ENCODE measurements at regions not wholly inside any gene's neighbourhood (a gene's known extent, or its start where the extent isn't known, plus 50 kb on each side); places are given as distances from the start of the nearest gene placed in this dataset.

- TF ChIP-seq CTCF (conservative IDR thresholded peaks at IDR 0.05; ENCODE audit: control insufficient read depth, insufficient read depth, low read depth, low read length) = no peak
- DNase-seq (ENCODE audit: low read depth) = peak; percentile 88
Observed at GRCh38 chr3:117692416-117692995, 982.9 kb downstream of the TUSC7 start.

GRCh38 chr3:117695321-117695720 is 985.7 kb downstream of the TUSC7 start:
- TF ChIP-seq CTCF (conservative IDR thresholded peaks at IDR 0.05; ENCODE audit: control insufficient read depth, insufficient read depth, low read depth, low read length) = no peak
- peak; percentile 73 for DNase-seq (ENCODE audit: low read depth)
- H3K4me3 ChIP-seq (ENCODE audit: control insufficient read depth, low read depth, low read length) = no peak overlapping the region

More at GRCh38 chr3:117692416-117692995, 982.9 kb downstream of the TUSC7 start:
- H3K4me3 ChIP-seq (ENCODE audit: control insufficient read depth, low read depth, low read length) = no peak overlapping the region

- no peak for TF ChIP-seq CTCF (conservative IDR thresholded peaks at IDR 0.05; ENCODE audit: control insufficient read depth, insufficient read depth, low read depth, low read length)
- no peak for DNase-seq (ENCODE audit: low read depth)
- no peak overlapping the region for H3K4me3 ChIP-seq (ENCODE audit: control insufficient read depth, low read depth, low read length)
Observed at GRCh38 chr3:117695871-117696645, 986.5 kb downstream of the TUSC7 start.

- H3K4me3 ChIP-seq (ENCODE audit: control insufficient read depth, low read depth, low read length) = no peak overlapping the region
- no peak for DNase-seq (ENCODE audit: low read depth)
- TF ChIP-seq CTCF (conservative IDR thresholded peaks at IDR 0.05; ENCODE audit: control insufficient read depth, insufficient read depth, low read depth, low read length) = no peak
Observed at GRCh38 chr3:117696851-117697407, 987.4 kb downstream of the TUSC7 start.

GRCh38 chr3:117699058-117699457 is 989.5 kb downstream of the TUSC7 start:
- no peak for DNase-seq (ENCODE audit: low read depth)
- TF ChIP-seq CTCF (conservative IDR thresholded peaks at IDR 0.05; ENCODE audit: control insufficient read depth, insufficient read depth, low read depth, low read length) = no peak
- H3K4me3 ChIP-seq (ENCODE audit: control insufficient read depth, low read depth, low read length) = no peak overlapping the region

GRCh38 chr3:117700573-117701360 is 991.2 kb downstream of the TUSC7 start:
- TF ChIP-seq CTCF (conservative IDR thresholded peaks at IDR 0.05; ENCODE audit: control insufficient read depth, insufficient read depth, low read depth, low read length) = no peak
- DNase-seq (ENCODE audit: low read depth) = no peak
- H3K4me3 ChIP-seq (ENCODE audit: control insufficient read depth, low read depth, low read length) = no peak overlapping the region

Measured in fibroblast of mammary gland (primary cell).